GM21825 (cell line): ENCODE measurements at regions not wholly inside any gene's neighbourhood (a gene's known extent, or its start where the extent isn't known, plus 50 kb on each side); places are given as distances from the start of the nearest gene placed in this dataset.
"Not testable (repeated sequence)": the region's sequence is repeated elsewhere in the genome, so short reads cannot be mapped to it uniquely, and the experiment has no call there.

Experiments
- ATAC-seq: cut with Tn5 transposase; IDR thresholded peaks from one replicate; pipeline ENCODE4 v1.9.1; 2021; ENCODE audit warnings: mild to moderate bottlenecking, moderate library complexity; ENCODE audit not compliant: unreplicated experiment

GRCh38 chrX:131875827-131876226 is 147.3 kb upstream of the STK26 start:
- ATAC-seq: not testable (repeated sequence)

DNA sequence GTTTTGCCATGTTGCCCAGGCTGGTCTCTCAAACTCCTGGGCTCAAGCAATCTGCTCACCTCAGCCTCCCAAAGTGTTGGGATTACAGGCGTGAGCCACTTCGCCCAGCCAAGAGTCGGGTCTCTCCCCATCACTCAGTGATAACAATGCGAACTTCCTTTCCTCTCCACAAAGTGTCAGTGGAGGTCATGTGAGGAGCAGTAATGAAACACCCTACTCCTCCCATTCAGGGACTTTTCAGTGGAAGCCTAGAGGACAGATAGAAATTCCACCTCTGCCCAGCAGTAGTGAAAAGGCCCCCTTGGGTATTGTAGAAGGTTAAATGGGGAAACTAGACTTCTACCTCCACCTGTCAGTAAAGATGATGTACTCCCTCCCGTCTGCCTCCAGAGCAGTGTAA is 141.9 kb upstream of the STK26 start:
- ATAC-seq: no peak

- ATAC-seq: not testable (repeated sequence)
Measured at GRCh38 chrX:131885042-131885441, 138.1 kb upstream of the STK26 start.

- not testable (repeated sequence) for ATAC-seq
Measured at GRCh38 chrX:131893857-131894256, 129.2 kb upstream of the STK26 start.

GRCh38 chrX:131894995-131895394 is 128.1 kb upstream of the STK26 start:
- no peak for ATAC-seq

DNA sequence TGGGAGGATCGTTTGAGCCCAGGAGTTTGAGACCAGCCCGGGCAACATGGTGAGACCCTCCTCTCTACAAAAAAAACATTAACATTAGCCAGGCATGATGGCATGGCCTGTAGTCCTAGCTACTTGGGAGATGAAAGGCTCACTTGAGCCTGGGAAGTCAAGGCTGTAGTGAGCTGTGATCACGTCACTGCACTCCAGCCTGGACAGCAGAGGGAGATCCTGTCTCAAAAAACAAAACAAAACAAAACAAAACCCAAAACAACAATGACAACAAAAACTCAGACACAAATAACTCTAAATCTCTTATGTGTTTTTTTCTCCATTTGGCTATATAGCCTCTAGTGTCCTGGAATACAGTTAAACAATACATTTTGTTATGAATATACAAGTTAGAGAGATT is 127.3 kb upstream of the STK26 start:
- ATAC-seq: no peak

DNA sequence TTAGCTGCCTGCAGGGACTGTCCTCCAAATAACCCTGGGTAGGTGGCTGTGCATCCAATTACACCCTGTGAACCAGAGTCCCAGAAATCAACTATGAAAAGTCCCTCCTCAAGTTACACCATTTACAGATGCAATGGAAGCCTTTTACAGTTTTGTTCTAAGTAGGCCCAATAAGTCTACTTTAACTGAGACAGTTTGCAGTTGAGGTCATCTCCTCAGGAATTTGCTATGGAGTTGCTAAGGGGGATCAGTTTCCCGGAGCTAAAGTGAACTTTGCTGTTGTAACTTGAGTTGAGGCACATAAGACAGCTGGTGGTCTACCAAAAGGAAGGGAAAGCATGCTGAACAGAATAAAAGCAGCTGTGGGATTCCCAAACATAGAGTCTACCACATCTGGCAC is 121.6 kb upstream of the STK26 start:
- no peak for ATAC-seq

DNA sequence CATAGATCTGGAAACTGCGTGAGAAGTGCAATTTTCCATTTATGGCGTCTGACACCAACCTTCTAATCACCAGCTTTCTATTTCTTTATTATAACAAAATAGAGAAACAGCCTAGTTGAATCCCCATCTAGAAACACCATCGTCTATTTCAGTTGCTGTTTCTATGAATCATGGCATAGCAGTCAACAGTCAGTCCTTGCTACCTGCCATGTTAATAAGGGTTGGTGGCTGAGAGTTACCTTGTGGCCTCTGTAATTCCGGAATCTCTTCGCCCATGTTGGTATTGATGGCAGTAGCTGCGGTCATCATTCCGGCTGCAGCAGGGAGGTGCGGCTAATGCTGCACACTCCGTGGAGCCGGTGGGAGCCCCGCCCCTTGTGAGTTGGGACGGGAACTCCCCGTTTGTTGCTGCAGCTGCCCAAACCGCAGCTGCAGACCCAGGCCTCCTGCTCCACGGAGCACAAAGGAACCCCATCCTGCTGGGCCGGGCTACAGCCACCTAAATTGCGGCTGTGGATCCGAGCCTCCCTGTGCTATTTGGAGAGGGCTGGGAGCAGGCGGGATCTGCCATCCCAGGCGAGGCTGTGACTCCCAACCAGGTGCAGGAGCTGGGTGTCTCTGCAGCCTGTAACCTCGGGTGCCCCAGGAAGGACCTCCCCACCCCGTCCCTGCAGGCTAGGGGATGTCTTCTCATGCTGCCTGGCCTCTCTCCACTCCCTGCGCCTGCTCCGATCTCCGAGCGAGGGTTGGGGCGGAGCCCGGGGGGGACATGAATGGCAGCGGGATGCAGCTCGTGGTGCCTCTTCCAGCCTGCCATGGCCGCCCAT is 115.4 kb upstream of the STK26 start:
- no peak for ATAC-seq

DNA sequence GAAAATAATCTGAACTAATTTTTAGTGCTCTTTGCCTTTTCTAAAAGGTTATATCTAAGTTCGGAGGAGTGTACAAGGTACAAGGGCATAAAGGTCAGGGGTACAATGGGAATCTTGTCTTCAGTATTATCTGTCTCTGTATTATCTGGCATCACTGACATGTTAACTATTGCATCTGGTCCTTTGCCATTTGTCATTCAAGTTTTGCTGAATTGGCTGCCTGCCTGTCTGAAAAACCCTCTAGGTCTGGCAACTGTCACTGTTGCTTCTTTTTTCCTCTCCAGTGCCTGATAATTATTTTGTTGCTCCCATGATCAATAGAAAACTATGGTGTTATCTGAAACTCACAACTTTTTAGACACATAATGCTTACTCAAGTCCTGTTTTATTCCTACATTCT is 112.5 kb upstream of the STK26 start:
- ATAC-seq: no peak

- ATAC-seq: no peak
Measured at GRCh38 chrX:131915488-131915887, 107.6 kb upstream of the STK26 start.

DNA sequence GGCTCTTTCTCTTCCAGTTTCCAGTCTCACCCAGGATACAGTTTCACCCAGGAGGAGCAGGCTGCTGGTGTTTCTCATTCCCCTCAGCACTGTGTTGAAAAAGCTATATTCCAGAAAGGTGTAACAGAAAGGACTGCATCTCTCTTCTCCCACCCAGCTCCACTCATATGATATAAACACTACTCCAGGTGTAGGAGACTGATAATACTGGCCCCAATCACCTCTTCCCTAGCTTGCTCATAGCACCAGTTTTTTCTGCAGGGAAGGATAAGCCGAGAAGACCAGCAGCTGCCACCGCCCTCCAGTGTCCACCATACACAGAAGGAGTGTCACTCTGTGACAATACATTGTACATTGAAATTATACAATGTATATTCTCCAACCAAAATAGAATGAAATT is 105.5 kb upstream of the STK26 start:
- no peak for ATAC-seq

DNA sequence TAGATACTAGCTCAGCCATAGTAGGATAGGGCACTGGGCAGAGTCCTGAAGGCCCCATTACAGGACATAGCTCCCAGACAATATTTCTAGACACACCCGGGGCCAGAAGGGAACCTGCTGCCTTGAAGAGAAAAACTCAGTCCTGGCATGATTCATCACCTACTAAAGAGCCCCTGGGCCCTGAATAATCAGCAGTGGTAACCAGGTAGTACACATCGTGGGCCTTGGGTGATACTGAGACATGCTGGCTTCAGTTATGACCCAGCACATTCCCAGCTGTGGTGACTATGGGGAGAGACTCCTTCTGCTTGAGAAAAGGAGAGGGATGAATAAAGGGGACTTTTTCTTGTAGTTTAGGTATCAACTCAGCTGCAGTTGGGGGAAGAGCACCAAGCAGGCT is 104.3 kb upstream of the STK26 start:
- no peak for ATAC-seq

GRCh38 chrX:131923614-131924250 is 99.4 kb upstream of the STK26 start:
- no peak for ATAC-seq

- ATAC-seq: no peak
Measured at GRCh38 chrX:131938749-131939148, 84.4 kb upstream of the STK26 start.

- ATAC-seq: no peak
Measured at GRCh38 chrX:131942034-131942433, 81.1 kb upstream of the STK26 start.

DNA sequence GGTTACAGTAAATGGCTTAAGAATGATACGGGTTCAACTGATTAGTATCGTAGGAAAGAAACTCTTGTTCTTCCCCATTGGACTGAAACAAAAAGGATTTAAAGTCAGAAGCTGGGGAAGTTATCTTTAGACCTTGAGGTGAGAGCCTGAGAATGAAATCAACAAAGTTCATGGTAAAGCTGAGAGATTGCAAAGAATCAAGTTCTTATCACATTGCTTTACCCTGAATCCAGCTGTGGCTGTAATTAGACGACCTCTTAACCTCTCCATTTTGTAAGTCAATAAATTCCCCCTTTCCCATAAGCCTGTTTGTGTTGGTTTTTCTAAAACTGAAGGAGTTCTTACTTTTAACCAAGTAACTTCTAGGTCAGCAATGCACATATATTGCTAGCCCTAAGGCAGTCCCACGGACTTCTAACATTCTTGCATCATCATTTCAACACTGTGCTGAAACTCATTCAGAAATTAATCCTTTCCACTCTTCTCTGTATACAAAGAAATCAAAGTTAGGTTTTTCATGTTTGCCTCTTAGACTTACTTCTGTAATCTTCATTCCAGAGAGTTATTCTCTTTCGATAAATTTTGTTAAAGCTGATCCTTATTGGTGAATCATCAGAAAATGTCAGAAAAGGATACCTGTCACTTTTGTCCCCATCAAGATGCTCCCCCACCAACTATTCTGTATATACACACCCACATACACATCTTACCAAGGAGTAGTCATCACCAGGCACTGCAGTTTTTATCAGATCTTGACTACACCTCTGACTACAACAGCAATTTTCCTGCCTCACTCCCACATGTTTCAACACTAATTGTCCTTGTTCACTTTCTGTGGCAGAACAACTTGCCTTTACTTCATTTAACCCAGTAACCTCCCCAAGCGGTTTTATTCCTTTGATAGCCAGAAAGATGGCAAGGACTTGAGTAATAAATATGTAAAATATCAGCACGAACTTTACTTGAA is 77.9 kb upstream of the STK26 start:
- no peak for ATAC-seq

GRCh38 chrX:131951166-131951565 is 71.9 kb upstream of the STK26 start:
- no peak for ATAC-seq

- no peak for ATAC-seq
Measured at GRCh38 chrX:131955099-131955777, 67.9 kb upstream of the STK26 start.

DNA sequence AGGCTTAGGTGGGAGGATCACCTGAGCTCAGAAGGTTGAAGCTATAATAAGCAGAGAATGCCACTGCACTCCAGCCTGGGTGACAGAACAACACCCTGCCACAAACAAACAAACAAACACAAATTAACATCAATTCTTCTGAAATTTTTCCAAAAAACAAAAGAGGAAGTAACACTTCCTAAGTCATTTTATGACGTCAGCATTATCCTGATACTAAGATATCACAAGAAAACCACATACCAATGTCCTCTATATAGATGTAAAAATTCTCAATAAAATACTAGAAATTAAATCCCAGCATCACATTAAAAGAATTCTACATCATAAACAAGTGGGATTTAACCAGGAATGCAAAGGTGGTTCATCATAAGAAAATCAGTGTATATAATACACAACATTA is 64.4 kb upstream of the STK26 start:
- no peak for ATAC-seq

DNA sequence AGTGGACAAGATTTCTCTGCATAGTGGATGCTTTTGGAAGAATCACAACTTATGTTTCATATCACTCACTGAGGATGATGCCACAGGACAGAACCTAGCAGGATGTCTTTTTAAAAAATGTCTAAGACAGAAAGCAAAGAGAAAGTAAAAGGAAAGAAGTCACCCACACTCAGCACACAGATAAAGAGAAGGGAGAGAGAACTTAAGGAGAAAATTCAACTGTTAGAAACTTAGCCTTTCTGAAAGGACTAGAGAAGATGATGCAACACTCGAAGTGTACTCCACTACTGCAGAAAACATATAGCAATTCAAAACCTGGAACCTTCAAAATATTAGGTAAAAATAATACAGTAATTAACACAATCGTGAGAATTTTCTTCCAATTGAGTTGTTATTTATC is 52.8 kb upstream of the STK26 start:
- no peak for ATAC-seq
